Neural cell (in vitro differentiated cells): ENCODE measurements at regions not wholly inside any gene's neighbourhood (a gene's known extent, or its start where the extent isn't known, plus 50 kb on each side); places are given as distances from the start of the nearest gene placed in this dataset.

ENCODE experiments used
- H2AFZ ChIP-seq: fragments of 200-600, 300-800 bp; sonication (generic), shearing (Covaris generic); 2 replicates; pipeline ENCODE4 v1.6.0; 2014; ENCODE audit warnings: low read depth, mild to moderate bottlenecking, antibody characterized with exemption, low read length, moderate library complexity
- H3F3A ChIP-seq: fragments of 200-600 bp; shearing (Covaris generic); 2 replicates; pipeline ENCODE4 v1.6.1; 2016; ENCODE audit warnings: mild to moderate bottlenecking, moderate library complexity, mixed read lengths, antibody characterized with exemption, low read length; ENCODE audit not compliant: insufficient read depth, poor library complexity, severe bottlenecking
- H3K27ac ChIP-seq: fragments of 200-600, 300-800 bp; sonication (generic), shearing (Covaris generic); 2 replicates; pipeline ENCODE4 v1.5.1; 2014; ENCODE audit warnings: mild to moderate bottlenecking, low read length, moderate library complexity
- H3K27me3 ChIP-seq: fragments of 300-800, 200-600 bp; sonication (generic), shearing (Covaris generic); 2 replicates; pipeline ENCODE4 v1.6.0; 2014; ENCODE audit warnings: mild to moderate bottlenecking, low read depth, low read length, moderate library complexity; ENCODE audit not compliant: insufficient read depth
- H3K36me3 ChIP-seq: fragments of 300-800, 200-600 bp; sonication (generic), shearing (Covaris generic); 2 replicates; pipeline ENCODE4 v1.5.1; 2014; ENCODE audit warnings: mild to moderate bottlenecking, antibody characterized with exemption, low read length, moderate library complexity; ENCODE audit not compliant: insufficient read depth
- H3K4me2 ChIP-seq: fragments of 300-800, 200-600 bp; sonication (generic), shearing (Covaris generic); 2 replicates; pipeline ENCODE4 v1.6.0; 2014; ENCODE audit warnings: mild to moderate bottlenecking, low read length
- H3K4me3 ChIP-seq: fragments of 300-800, 200-600 bp; sonication (generic), shearing (Covaris generic); 2 replicates; pipeline ENCODE4 v1.5.1; 2014; ENCODE audit warnings: mild to moderate bottlenecking, low read length, moderate library complexity
- H3K79me2 ChIP-seq: fragments of 200-600 bp; shearing (Covaris generic); replicated peaks from 2 replicates; pipeline ENCODE4 v1.6.0; 2014; ENCODE audit warnings: mild to moderate bottlenecking, low read length, moderate library complexity; ENCODE audit not compliant: insufficient read depth
- H3K9ac ChIP-seq: fragments of 300-800, 200-600 bp; sonication (generic), shearing (Covaris generic); 2 replicates; pipeline ENCODE4 v1.6.1; 2016; ENCODE audit warnings: mild to moderate bottlenecking, low read length, mixed read lengths
- H3K9me2 ChIP-seq: fragments of 200-600 bp; shearing (Covaris generic); 2 replicates; pipeline ENCODE4 v1.6.1; 2016; ENCODE audit warnings: mild to moderate bottlenecking, low read length, mixed read lengths; ENCODE audit not compliant: insufficient read depth
- H3K9me3 ChIP-seq: fragments of 200-600, 300-800 bp; sonication (generic), shearing (Covaris generic); 2 replicates; pipeline ENCODE4 v1.6.1; 2016; ENCODE audit warnings: mild to moderate bottlenecking, mixed run types, low read length, moderate library complexity, mixed read lengths
- H4K20me1 ChIP-seq: fragments of 200-600 bp; shearing (Covaris generic); 2 replicates; pipeline ENCODE4 v1.6.1; 2016; ENCODE audit warnings: mild to moderate bottlenecking, mixed run types; ENCODE audit not compliant: insufficient read depth
- EP300 ChIP-seq: fragments of 450-650 bp; conservative IDR thresholded peaks from 2 replicates; pipeline ENCODE4 v1.6.1; 2014; ENCODE audit warnings: antibody characterized with exemption, mild to moderate bottlenecking, moderate library complexity; ENCODE audit not compliant: poor library complexity, severe bottlenecking
- EZH2 ChIP-seq: fragments of 200-600, 300-800 bp; shearing (Covaris generic), sonication (generic); IDR thresholded peaks from 2 replicates; pipeline ENCODE4 v1.6.1; 2014; ENCODE audit warnings: antibody characterized with exemption, low read length, borderline replicate concordance, mild to moderate bottlenecking; ENCODE audit not compliant: insufficient read depth, poor library complexity, severe bottlenecking
- MXI1 ChIP-seq: fragments of 450-650 bp; conservative IDR thresholded peaks from 2 replicates; pipeline ENCODE4 v1.6.1; 2014; ENCODE audit warnings: antibody characterized with exemption, mild to moderate bottlenecking; ENCODE audit not compliant: poor library complexity, severe bottlenecking
- POLR2AphosphoS5 ChIP-seq: IDR thresholded peaks from 2 replicates; pipeline ENCODE4 v1.6.1; 2012
- RAD21 ChIP-seq: fragments of 450-650 bp; conservative IDR thresholded peaks from 2 replicates; pipeline ENCODE4 v1.6.1; 2014; ENCODE audit warnings: antibody characterized with exemption, mild to moderate bottlenecking, moderate library complexity
- REST ChIP-seq: IDR thresholded peaks from 2 replicates; pipeline ENCODE4 v1.6.1; 2012; ENCODE audit warnings: borderline replicate concordance
- SMC3 ChIP-seq: fragments of 450-650 bp; conservative IDR thresholded peaks from 2 replicates; pipeline ENCODE4 v1.6.1; 2014; ENCODE audit warnings: antibody characterized with exemption, mild to moderate bottlenecking, moderate library complexity; ENCODE audit not compliant: poor library complexity
- TAF1 ChIP-seq: IDR thresholded peaks from 2 replicates; pipeline ENCODE4 v1.6.1; 2012; ENCODE audit warnings: low read depth
- TF ChIP-seq, protein P1 (sequence below): fragments of 450-650 bp; IDR thresholded peaks from 2 replicates; pipeline ENCODE4 v1.5.1; 2014; ENCODE audit warnings: antibody characterized with exemption, mild to moderate bottlenecking, moderate library complexity; ENCODE audit not compliant: poor library complexity, severe bottlenecking

DNA sequence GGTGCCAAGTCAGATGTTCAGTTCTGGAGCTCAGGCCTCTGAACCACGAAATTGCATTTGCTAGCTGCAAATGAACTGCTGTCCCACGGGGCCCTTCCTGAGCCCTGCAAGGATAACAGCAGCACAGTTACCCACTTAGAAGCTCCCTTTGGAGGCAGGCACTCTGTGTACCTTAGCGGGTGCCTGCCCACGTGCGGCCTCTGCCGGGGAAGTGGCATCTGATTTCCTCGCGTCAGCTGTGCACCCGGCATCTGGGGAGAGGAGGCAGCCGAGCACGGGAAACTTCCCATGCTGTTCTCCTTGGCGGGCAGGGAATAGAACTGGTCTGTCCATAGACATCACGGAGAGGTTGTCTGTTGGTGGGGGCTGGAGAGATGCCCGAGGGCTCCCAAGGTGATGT is 148.0 kb upstream of the C1orf174 start:
- Histone ChIP-seq H3F3A (no peaks in the 10 kb centered on the region), H3K9ac (no peak overlapping the region), H3K36me3 (no peaks in the 10 kb centered on the region), H3K27me3 (no peaks in the 10 kb centered on the region), H2AFZ (no peak overlapping the region), H4K20me1 (no peaks in the 10 kb centered on the region), H3K4me3 (no peak overlapping the region), H3K79me2 (no peaks in the 10 kb centered on the region), H3K4me2 (no peak overlapping the region), H3K27ac (no peak overlapping the region), H3K9me2 (no peaks in the 10 kb centered on the region), H3K9me3 (no peaks in the 10 kb centered on the region)
- no peak for TF ChIP-seq MXI1
- no peak for TF ChIP-seq TAF1
- no peak for TF ChIP-seq RAD21
- TF ChIP-seq EZH2: no peak
- no peak for TF ChIP-seq POLR2AphosphoS5
- TF ChIP-seq, protein P1, sequence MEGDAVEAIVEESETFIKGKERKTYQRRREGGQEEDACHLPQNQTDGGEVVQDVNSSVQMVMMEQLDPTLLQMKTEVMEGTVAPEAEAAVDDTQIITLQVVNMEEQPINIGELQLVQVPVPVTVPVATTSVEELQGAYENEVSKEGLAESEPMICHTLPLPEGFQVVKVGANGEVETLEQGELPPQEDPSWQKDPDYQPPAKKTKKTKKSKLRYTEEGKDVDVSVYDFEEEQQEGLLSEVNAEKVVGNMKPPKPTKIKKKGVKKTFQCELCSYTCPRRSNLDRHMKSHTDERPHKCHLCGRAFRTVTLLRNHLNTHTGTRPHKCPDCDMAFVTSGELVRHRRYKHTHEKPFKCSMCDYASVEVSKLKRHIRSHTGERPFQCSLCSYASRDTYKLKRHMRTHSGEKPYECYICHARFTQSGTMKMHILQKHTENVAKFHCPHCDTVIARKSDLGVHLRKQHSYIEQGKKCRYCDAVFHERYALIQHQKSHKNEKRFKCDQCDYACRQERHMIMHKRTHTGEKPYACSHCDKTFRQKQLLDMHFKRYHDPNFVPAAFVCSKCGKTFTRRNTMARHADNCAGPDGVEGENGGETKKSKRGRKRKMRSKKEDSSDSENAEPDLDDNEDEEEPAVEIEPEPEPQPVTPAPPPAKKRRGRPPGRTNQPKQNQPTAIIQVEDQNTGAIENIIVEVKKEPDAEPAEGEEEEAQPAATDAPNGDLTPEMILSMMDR: no peak
- no peak for TF ChIP-seq SMC3
- TF ChIP-seq EP300: no peak
- no peak for TF ChIP-seq REST

DNA sequence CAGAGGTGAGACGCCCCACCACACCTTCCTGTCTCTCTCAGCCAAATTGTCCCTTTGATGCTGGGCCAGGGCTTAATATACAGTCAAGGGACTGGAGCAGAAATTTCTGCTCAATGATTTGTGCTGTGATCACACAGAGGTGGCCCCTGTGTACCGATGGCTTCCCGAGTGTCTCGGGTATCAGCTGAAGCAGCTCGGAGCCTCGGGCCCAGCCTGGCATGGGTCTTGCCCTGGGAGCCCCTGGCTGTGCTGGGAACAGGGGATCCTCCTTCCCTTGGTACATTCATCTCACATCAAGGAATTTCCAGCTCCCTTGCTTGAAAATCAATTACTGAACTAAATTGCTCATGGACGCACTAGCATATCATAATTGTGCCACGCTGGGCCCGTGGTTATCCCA is 148.8 kb upstream of the C1orf174 start:
- Histone ChIP-seq H3K27ac (no peak overlapping the region), H3K9me2 (no peaks in the 10 kb centered on the region), H3F3A (no peaks in the 10 kb centered on the region), H3K36me3 (no peaks in the 10 kb centered on the region), H3K4me3 (no peak overlapping the region), H2AFZ (no peak overlapping the region), H3K79me2 (no peaks in the 10 kb centered on the region), H4K20me1 (no peaks in the 10 kb centered on the region), H3K9me3 (no peaks in the 10 kb centered on the region), H3K9ac (no peak overlapping the region), H3K4me2 (no peak overlapping the region), H3K27me3 (no peaks in the 10 kb centered on the region)
- TF ChIP-seq, protein P1: no peak
- TF ChIP-seq RAD21 (no peak), SMC3 (no peak), EZH2 (no peak), MXI1 (no peak), EP300 (no peak), POLR2AphosphoS5 (no peak), TAF1 (no peak), REST (no peak)
